B cell (primary cell): ENCODE measurements at regions not wholly inside any gene's neighbourhood (a gene's known extent, or its start where the extent isn't known, plus 50 kb on each side); places are given as distances from the start of the nearest gene placed in this dataset.

Experiments used
- CTCF ChIP-seq: fragments of 200-600 bp; IDR thresholded peaks from one replicate; pipeline ENCODE4 v1.8.0; 2022; ENCODE audit warnings: antibody characterized with exemption, mild to moderate bottlenecking
- EZH2 ChIP-seq: IDR thresholded peaks from 2 replicates; pipeline ENCODE4 v1.6.1; 2012; ENCODE audit warnings: borderline replicate concordance, low read depth, mild to moderate bottlenecking, moderate library complexity, low read length; ENCODE audit not compliant: insufficient read depth, poor library complexity, severe bottlenecking

DNA sequence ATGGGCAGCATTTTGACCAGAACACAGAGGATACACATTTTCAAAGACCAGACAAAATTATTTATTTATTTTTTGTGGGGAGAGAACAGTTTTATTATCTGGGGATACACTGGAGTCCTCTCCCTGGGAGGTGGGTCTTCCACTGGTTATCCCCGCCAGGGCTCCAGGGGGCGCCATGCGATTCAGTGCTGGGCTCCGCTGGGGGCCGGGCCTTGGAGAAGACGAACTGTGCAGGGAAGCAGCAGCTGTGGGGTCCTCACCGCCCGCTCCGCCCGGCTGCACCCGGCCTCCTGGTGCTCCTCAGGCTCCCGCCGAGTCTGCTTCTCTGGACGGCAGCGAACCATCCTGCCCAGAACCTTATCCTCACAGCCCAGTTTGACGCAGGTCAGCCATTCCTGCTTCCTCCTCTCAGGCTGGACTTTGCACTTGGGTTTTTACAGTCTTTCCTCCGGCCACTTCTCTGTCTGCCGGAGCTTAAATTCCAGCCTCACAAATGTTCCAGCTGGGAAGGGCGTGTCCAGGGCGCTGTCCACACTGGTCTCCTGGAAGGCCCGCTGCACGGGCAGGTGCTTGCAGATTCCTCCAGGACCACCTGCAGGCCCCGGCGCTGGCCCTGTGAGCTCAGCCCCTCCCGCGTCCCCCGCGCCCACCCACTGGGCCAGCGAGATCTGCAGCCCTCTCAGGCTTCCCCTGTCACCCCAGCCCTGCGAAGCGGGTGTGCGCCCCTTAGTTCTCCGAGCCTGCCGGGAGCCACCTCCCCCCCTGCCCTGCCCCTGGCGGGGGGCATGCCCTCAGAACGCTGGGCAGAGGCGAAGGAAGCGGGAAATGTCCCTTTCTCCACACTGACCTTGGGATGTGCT, 1830.0 kb upstream of the DEFB115 start:
- TF ChIP-seq CTCF (no peak), EZH2 (no peak)
